ENCODE measurements at regions not wholly inside any gene's neighbourhood (a gene's known extent, or its start where the extent isn't known, plus 50 kb on each side); places are given as distances from the start of the nearest gene placed in this dataset.

GRCh38 chr6:132868057-132868456 lies 53.7 kb downstream of the RPS12 start:
- in situ Hi-C loops (cut with MboI; ENCODE audit: low pct_unique_long_range_greater_than_20kb, low sequenced_read_pairs, unreplicated experiment): no loop called here
- DNase-seq (ENCODE audit: low spot score): no peak
- TF ChIP-seq CTCF (IDR thresholded peaks at IDR 0.05; ENCODE audit: extremely low read depth, insufficient read depth, missing control alignments): no peak

- in situ Hi-C loops (cut with MboI; ENCODE audit: low pct_unique_long_range_greater_than_20kb, low sequenced_read_pairs, unreplicated experiment): no loop called here
- TF ChIP-seq CTCF (IDR thresholded peaks at IDR 0.05; ENCODE audit: extremely low read depth, insufficient read depth, missing control alignments): no peak
- peak; percentile 43 for DNase-seq (ENCODE audit: low spot score)
Observed at GRCh38 chr6:132872923-132873322, 58.6 kb downstream of the RPS12 start.

GRCh38 chr6:132877003-132877402 lies 62.6 kb downstream of the RPS12 start:
- no peak for DNase-seq (ENCODE audit: low spot score)
- in situ Hi-C loops (cut with MboI; ENCODE audit: low pct_unique_long_range_greater_than_20kb, low sequenced_read_pairs, unreplicated experiment): no loop called here
- no peak for TF ChIP-seq CTCF (IDR thresholded peaks at IDR 0.05; ENCODE audit: extremely low read depth, insufficient read depth, missing control alignments)

- no peak for TF ChIP-seq CTCF (IDR thresholded peaks at IDR 0.05; ENCODE audit: extremely low read depth, insufficient read depth, missing control alignments)
- no peak for DNase-seq (ENCODE audit: low spot score)
- in situ Hi-C loops (cut with MboI; ENCODE audit: low pct_unique_long_range_greater_than_20kb, low sequenced_read_pairs, unreplicated experiment): no loop called here
Observed at GRCh38 chr6:132887204-132887603, 72.8 kb downstream of the RPS12 start.

- in situ Hi-C loops (cut with MboI; ENCODE audit: low pct_unique_long_range_greater_than_20kb, low sequenced_read_pairs, unreplicated experiment): no loop called here
- no peak for TF ChIP-seq CTCF (IDR thresholded peaks at IDR 0.05; ENCODE audit: extremely low read depth, insufficient read depth, missing control alignments)
- DNase-seq (ENCODE audit: low spot score): no peak
Observed at GRCh38 chr6:132888701-132889100, 74.3 kb downstream of the RPS12 start.

GRCh38 chr6:132892929-132893771 lies 78.8 kb downstream of the RPS12 start:
- no peak for DNase-seq (ENCODE audit: low spot score)

More at GRCh38 chr6:132892929-132893771, 78.8 kb downstream of the RPS12 start:
- in situ Hi-C loops (cut with MboI; ENCODE audit: low pct_unique_long_range_greater_than_20kb, low sequenced_read_pairs, unreplicated experiment): no loop called here
- TF ChIP-seq CTCF (IDR thresholded peaks at IDR 0.05; ENCODE audit: extremely low read depth, insufficient read depth, missing control alignments): no peak
